ENCODE measurements at regions not wholly inside any gene's neighbourhood (a gene's known extent, or its start where the extent isn't known, plus 50 kb on each side); places are given as distances from the start of the nearest gene placed in this dataset.
"Not testable (repeated sequence)": the region's sequence is repeated elsewhere in the genome, so short reads cannot be mapped to it uniquely, and the experiment has no call there.

- not testable (repeated sequence) for DNase-seq (ENCODE audit: low spot score)
Measured at GRCh38 chr2:131671841-131672470, 144.3 kb downstream of the CCDC74A start.

GRCh38 chr2:131672471-131673399, 145.0 kb downstream of the CCDC74A start:
- peak; percentile 53 for DNase-seq (ENCODE audit: low spot score)

- DNase-seq (ENCODE audit: low spot score), result peak; percentile 60
Measured at GRCh38 chr2:131673400-131674173, 145.9 kb downstream of the CCDC74A start.

GRCh38 chr2:131674174-131674507, 146.5 kb downstream of the CCDC74A start:
- DNase-seq (ENCODE audit: low spot score), result no peak

- DNase-seq (ENCODE audit: low spot score), result not testable (repeated sequence)
Measured at GRCh38 chr2:131681611-131682121, 154.0 kb downstream of the CCDC74A start.

GRCh38 chr2:131682122-131682944, 154.6 kb downstream of the CCDC74A start:
- DNase-seq (ENCODE audit: low spot score), result peak; percentile 68

GRCh38 chr2:131682945-131683330, 155.2 kb downstream of the CCDC74A start:
- not testable (repeated sequence) for DNase-seq (ENCODE audit: low spot score)

GRCh38 chr2:131684631-131685316, 157.1 kb downstream of the CCDC74A start:
- not testable (repeated sequence) for DNase-seq (ENCODE audit: low spot score)

- not testable (repeated sequence) for DNase-seq (ENCODE audit: low spot score)
Measured at GRCh38 chr2:131686164-131686893, 158.6 kb downstream of the CCDC74A start.

GRCh38 chr2:131686894-131687238, 159.2 kb downstream of the CCDC74A start:
- DNase-seq (ENCODE audit: low spot score), result not testable (repeated sequence)

- not testable (repeated sequence) for DNase-seq (ENCODE audit: low spot score)
Measured at GRCh38 chr2:131689066-131689465, 161.4 kb downstream of the CCDC74A start.

- not testable (repeated sequence) for DNase-seq (ENCODE audit: low spot score)
Measured at GRCh38 chr2:131711268-131711667, 183.6 kb downstream of the CCDC74A start.

- DNase-seq (ENCODE audit: low spot score), result not testable (repeated sequence)
Measured at GRCh38 chr2:131717907-131718306, 190.2 kb downstream of the CCDC74A start.

- not testable (repeated sequence) for DNase-seq (ENCODE audit: low spot score)
Measured at GRCh38 chr2:131721163-131721562, 193.5 kb downstream of the CCDC74A start.

- DNase-seq (ENCODE audit: low spot score), result not testable (repeated sequence)
Measured at GRCh38 chr2:131722256-131722655, 194.6 kb downstream of the CCDC74A start.

GRCh38 chr2:131724019-131724418, 196.3 kb downstream of the CCDC74A start:
- no peak for DNase-seq (ENCODE audit: low spot score)

GRCh38 chr2:131728451-131728850, 200.8 kb downstream of the CCDC74A start:
- not testable (repeated sequence) for DNase-seq (ENCODE audit: low spot score)

- not testable (repeated sequence) for DNase-seq (ENCODE audit: low spot score)
Measured at GRCh38 chr2:131733530-131733929, 205.8 kb downstream of the CCDC74A start.

GRCh38 chr2:131736406-131736805, 208.7 kb downstream of the CCDC74A start:
- DNase-seq (ENCODE audit: low spot score), result not testable (repeated sequence)

GRCh38 chr2:131738533-131738932, 210.8 kb downstream of the CCDC74A start:
- not testable (repeated sequence) for DNase-seq (ENCODE audit: low spot score)
